GM12875 (cell line): ENCODE measurements at regions not wholly inside any gene's neighbourhood (a gene's known extent, or its start where the extent isn't known, plus 50 kb on each side); places are given as distances from the start of the nearest gene placed in this dataset.

Experiments
- H3K4me3 ChIP-seq: one replicate; pipeline ENCODE4 v1.5.1; 2011; ENCODE audit warnings: low read depth, low read length, control low read depth
- TF ChIP-seq, protein P1 (sequence below): IDR thresholded peaks from 2 replicates; pipeline ENCODE4 v1.5.1; 2011; ENCODE audit warnings: low read depth, mild to moderate bottlenecking, control low read depth, inconsistent platforms, low read length, moderate library complexity, borderline replicate concordance; ENCODE audit not compliant: insufficient read depth

DNA sequence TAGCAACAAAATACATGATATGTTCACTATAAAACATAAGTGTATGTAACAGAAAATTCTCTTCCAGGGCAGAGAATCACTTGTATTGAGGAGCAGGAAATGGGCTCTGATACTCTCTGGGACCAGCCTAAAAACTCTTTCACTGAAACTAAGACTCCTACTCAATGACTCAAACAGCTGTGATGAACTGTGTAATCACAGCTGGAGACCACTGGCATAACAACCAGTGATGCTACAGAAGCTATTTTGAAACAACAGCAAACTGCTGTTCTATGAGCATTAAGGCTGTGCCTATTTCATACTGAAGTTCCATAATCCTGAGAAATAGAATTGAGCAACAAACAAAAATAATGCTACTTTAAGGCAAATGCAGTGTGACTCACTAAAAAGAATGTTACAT lies 594.0 kb downstream of the HINT1 start:
- no peak overlapping the region for H3K4me3 ChIP-seq
- TF ChIP-seq, protein P1, sequence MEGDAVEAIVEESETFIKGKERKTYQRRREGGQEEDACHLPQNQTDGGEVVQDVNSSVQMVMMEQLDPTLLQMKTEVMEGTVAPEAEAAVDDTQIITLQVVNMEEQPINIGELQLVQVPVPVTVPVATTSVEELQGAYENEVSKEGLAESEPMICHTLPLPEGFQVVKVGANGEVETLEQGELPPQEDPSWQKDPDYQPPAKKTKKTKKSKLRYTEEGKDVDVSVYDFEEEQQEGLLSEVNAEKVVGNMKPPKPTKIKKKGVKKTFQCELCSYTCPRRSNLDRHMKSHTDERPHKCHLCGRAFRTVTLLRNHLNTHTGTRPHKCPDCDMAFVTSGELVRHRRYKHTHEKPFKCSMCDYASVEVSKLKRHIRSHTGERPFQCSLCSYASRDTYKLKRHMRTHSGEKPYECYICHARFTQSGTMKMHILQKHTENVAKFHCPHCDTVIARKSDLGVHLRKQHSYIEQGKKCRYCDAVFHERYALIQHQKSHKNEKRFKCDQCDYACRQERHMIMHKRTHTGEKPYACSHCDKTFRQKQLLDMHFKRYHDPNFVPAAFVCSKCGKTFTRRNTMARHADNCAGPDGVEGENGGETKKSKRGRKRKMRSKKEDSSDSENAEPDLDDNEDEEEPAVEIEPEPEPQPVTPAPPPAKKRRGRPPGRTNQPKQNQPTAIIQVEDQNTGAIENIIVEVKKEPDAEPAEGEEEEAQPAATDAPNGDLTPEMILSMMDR: no peak

DNA sequence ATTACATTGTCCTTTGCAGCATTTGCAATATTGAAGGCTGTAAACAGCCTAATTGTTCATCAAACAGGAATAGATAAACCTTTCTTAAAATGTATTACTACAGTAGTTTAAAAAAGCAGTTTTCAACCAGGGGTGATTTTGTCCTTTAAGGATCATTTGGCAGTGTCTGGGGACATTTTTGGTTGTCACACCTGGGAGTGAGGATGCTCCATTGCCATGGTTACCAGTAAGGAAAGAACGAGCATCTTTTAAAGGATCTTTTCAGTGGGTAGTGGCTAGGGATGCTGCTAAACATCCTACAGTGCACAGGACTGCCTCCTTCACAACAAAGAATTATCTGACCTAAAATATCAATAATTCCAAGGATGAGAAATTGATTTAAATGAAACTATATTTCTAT lies 596.3 kb downstream of the HINT1 start:
- H3K4me3 ChIP-seq: no peak overlapping the region
- TF ChIP-seq, protein P1: no peak

DNA sequence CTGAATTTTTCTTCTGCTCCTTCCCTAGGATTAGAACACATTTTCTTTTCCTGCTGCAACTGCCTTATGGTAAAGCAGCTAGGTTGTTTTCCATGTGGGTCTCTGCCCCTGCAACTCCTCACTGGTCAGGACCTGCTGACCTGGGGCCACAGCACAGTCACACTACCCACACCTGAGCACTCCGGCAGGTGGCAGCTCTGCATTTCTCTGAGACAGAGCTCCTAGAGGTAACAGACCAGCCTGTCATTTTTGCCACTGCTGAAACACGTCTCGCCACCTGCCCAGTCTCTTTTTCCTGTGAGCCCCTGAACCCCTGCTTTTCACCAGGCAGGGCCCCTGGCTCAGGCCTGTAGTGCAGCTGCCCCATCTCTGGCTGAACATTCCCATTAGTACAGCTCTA lies 609.6 kb downstream of the HINT1 start:
- TF ChIP-seq, protein P1: no peak
- no peak overlapping the region for H3K4me3 ChIP-seq

DNA sequence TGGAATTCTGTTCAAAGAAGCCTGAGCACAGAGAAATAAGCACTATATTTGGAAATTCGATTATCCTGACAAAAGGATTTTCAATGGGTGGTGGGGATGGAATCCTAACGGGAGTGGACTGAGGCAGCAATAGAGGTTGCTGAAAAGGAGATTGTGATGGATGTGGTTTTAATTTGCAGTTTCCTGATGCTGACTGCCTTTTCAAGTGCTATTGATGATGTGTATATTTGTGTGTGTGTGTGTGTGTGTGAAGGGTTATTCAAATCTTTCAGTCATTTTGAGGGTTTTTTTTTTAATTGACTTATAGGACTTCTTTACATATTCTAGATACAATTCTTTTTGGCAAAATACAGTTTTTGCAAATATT lies 614.5 kb downstream of the HINT1 start:
- H3K4me3 ChIP-seq: no peak overlapping the region
- TF ChIP-seq, protein P1: no peak

DNA sequence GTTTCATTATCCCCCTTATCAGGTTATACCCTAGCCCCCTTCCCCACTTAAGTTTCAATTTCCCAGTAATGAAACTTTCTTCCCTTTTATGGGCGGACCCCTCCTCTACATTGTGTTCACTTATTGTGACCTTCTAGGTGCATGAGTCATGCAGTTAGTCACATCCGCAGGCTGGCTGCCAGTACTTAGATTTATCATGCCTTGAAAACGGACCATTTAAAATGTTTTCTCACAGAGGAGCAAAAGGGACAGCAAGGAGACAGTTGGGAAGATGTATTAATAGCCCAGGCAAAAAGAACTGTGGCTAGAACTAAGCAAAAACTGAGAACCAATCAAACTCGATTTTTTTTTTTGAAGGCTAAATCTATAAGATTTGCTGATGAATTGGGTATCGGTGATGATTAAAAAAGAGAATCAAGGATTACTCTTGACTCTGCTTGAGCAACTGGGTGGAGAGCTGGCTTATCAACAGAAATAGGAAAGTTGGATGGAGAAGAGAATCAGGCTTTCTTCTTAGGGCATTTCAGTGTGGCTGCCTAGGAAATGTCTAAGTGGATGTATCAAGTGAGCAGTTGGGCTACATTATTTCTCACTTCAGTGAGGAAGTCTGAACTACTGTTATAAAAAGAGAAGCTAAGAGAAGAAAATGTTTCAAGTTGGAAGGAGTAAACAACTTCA lies 615.0 kb downstream of the HINT1 start:
- TF ChIP-seq, protein P1: no peak

DNA sequence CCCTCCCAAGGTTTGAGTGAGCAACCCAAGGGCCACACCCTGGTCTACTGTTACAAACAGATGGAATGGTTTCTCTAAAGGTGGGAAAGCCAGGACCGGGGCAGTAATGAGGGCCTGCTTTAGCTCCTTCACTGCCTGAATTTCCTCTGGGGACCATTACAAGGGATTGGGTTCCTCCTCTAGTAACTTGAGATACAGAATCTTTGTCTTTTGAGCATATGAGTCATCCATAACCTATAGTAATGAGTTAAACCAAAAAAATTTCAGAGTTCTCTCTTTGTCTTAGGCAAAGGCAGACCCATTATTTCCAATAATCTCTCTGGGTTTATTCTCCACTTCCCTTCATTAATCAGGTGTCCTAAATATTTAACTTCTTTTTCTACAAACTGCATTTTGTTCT lies 618.8 kb downstream of the HINT1 start:
- TF ChIP-seq, protein P1: no peak
- H3K4me3 ChIP-seq: no peak overlapping the region

More for the DNA sequence above, 615.0 kb downstream of the HINT1 start:
- H3K4me3 ChIP-seq: no peak overlapping the region

DNA sequence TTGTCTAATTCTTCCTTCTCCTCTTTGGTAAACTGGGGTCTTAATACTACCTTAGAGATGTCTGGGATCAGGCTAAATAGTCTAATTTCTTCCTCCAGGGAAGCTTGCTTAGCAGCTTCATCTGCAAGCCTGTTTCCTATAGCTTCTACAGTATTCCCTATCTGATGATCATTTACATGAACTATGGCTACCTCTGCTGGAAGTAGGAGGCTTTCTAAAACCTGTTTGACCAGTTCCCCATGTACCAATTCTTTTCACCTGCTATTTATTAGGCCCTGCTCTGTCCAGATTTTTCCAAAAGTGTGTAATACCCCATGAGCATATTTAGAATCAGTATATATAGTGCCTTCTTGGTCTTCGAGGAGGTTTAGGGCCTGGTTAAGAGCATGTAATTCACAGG lies 619.8 kb downstream of the HINT1 start:
- TF ChIP-seq, protein P1: no peak

More for the DNA sequence above, 619.8 kb downstream of the HINT1 start:
- H3K4me3 ChIP-seq: no peak overlapping the region
